ENCODE measurements at regions not wholly inside any gene's neighbourhood (a gene's known extent, or its start where the extent isn't known, plus 50 kb on each side); places are given as distances from the start of the nearest gene placed in this dataset.
"Not testable (repeated sequence)": the region's sequence is repeated elsewhere in the genome, so short reads cannot be mapped to it uniquely, and the experiment has no call there.

DNA sequence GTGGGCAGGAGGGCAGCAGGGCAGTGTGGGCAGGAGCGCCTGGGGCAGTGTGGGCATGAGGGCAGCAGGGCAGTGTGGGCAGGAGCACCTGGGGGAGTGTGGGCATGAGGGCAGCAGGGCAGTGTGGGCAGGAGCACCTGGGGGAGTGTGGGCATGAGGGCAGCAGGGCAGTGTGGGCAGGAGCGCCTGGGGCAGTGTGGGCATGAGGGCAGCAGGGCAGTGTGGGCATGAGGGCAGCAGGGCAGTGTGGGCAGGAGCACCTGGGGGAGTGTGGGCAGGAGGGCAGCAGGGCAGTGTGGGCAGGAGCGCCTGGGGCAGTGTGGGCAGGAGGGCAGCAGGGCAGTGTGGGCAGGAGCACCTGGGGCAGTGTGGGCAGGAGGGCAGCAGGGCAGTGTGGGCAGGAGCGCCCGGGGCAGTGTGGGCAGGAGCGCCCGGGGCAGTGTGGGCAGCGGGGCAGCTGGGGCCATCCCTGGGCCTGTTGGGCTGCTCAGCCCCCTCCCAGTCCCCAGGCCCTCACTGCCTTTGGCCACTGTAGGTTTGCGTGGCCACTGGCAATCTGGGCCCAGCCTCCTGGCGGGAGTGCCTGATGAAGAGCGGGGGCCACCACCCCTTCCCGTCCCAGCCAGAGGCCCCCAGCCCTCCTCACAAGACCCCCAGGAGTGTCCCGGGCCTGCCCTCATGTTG, 52.7 kb upstream of the NOTCH1 start:
- intact Hi-C loops (cut with DNase I); DNase-seq (ENCODE audit: low spot score); ATAC-seq: not testable (repeated sequence)

DNA sequence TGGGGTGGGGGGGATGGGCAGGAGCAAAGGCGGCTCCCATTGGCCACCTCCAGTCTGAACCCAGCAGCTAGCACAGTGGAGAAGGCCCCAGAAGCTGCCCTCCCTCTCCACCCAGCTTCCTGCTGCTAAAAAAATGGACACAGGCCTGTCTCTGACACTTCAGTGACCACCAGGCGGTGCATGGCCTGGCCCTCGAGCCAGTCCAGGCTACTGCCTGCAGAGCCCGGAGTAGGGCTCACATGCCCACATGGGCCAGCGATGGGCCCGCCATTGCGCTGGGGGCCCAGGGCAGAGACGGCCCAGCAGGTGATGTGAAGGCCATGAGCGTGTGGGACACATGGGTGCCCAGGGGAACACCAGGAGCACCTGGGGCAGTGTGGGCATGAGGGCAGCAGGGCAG, 52.1 kb upstream of the NOTCH1 start:
- intact Hi-C loops (cut with DNase I), result no loop called here
- ATAC-seq, result no peak

DNA sequence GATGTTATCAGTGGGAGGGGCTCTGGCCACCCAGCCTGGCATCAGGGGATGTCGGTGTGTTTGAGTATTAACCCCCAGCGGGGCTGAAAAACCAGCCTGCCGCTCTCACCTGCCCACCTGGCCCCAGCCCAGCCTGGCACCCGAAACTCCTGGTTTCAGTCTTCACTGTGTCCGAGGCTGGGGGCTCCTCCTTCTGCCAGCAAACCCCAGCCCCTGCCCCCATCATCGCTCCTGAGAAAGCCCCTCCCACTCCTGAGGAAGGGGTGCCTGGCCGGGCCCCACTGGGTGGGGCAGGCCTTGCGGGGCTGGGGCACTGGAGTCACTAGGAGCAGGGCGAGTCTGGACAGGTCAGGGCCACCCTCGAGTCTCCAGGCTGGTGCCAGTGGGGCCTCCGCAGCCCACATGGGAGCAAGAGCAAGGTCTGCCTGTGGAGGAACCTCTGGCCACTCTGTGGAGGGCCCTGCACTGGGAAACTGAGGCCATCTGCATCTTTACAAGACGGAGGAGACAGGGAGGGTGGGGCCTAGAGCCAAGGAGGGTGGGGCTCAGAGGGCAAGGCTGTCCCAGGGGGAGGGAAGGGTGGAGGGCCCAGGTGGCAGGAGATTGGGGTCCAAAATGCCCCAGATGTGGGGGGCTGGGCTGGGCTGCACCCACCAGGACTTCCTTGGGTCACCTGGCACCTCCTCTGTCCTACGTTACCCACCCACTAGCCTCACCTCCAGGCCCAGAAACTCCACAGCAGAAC, 51.5 kb upstream of the NOTCH1 start:
- no peak for DNase-seq (ENCODE audit: low spot score)
- intact Hi-C loops (cut with DNase I), result no loop called here
- no peak for ATAC-seq

More for the DNA sequence above, 52.1 kb upstream of the NOTCH1 start:
- no peak for DNase-seq (ENCODE audit: low spot score)

DNA sequence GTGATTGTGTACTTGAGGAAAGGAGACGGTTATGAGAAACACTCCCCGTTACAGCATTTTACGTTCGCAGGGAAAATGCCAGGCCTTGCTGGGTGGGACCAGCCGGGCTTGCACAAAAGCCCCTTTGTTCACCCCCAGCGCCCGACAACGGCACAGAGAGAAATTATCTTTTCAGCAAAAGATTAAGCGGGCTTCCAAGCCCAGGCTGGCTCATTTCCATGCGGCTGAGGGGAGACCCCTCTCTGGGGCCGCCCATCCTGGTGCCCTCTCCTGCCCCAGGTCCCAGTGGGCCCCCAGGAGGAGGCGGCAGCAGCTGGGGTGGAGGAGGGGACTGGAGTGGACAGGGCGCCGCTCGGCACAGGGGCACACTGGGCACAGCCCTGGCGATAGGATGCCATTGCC, 50.8 kb upstream of the NOTCH1 start:
- intact Hi-C loops (cut with DNase I), result no loop called here
- peak; percentile 61 for ATAC-seq
- DNase-seq (ENCODE audit: low spot score), result no peak

DNA sequence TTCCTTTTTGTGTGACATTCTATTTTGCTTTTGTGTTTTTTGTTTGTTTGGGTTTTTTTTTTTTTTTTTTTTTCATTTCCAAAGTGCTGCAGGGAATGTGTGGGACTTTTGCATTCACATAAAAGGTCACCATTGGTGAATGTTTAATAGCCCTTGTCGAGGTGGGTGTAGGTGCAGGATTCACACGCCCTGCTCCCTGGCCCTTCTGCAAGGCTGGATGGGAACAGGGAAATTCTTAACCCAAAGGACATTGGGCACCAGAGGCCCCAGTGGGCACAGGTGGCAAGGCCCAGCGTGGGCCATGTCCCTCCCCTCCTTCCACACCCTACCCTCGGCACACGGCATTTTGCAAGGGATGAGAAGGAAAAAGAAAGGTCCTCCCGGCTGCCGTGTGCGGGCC, 50.4 kb upstream of the NOTCH1 start:
- ATAC-seq (no peak), DNase-seq (ENCODE audit: low spot score) (no peak)
- intact Hi-C loops (cut with DNase I), result no loop called here

DNA sequence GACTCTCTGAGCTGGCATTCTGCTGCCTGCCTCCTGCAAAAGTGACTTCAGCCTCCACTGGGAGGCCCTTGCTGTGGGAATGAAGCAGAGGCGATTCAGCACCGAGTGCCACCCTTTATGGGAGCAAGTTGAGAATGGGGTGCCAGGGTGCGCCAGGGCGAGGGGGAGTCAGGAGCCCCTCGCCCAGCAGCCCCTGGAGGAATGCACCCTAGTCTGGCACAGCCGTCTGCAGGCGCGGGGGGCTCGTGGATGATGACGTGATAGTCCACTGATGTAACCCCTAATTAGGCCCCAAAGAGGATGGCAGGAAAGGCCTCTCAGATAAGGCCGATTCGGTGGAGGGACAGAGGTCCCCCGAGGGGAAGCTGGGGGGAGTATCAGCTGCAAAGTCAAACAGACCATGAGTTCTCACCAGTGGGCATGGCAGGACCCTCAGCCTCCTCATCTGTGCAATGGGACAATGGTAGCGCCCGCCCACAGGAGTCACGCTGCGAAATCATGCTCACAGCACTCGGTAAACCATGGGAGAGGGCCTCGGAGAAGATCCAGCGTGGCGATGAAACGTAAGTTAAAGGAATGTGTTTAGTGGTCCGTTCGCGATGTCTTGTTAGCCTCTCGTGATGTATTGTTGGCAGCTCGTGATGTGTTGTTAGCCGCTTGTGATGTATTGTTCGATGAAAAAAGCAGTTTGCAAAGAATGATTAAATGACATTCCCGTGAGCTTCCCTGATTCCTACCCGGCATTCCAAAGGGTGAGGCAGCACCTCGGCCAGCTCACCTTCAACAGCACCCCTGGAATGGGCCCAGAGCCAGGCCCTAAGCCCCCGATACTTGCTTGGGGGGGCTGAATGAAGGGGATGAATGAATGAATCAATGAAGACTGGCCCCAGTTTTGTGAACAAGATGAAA, 49.7 kb upstream of the NOTCH1 start:
- intact Hi-C loops (cut with DNase I), result no loop called here
- ATAC-seq (no peak), DNase-seq (ENCODE audit: low spot score) (no peak)
